SK-N-SH treated with all-trans-retinoic acid at 6 μM for 48 hours (cell line): ENCODE measurements at regions not wholly inside any gene's neighbourhood (a gene's known extent, or its start where the extent isn't known, plus 50 kb on each side); places are given as distances from the start of the nearest gene placed in this dataset.

ENCODE experiments used
- ATAC-seq: fragments of 200-7000 bp; cut with Tn5 transposase; 3 replicates; pipeline ENCODE4 v1.9.1; 2020; ENCODE audit warnings: mild to moderate bottlenecking, moderate library complexity
- ARNTL ChIP-seq: fragments of 450-650 bp; formaldehyde crosslinking; IDR thresholded peaks from 2 replicates; pipeline ENCODE4 v1.5.0; 2020; ENCODE audit warnings: low read depth, mild to moderate bottlenecking, moderate library complexity, borderline replicate concordance
- BACH2 ChIP-seq: fragments of 250-450 bp; sonication (Bioruptor Pico); IDR thresholded peaks from 2 replicates; pipeline ENCODE4 v1.9.0; 2021; ENCODE audit warnings: mild to moderate bottlenecking, borderline replicate concordance
- CSDC2 ChIP-seq: fragments of 250-450 bp; sonication (Bioruptor Pico); IDR thresholded peaks from 2 replicates; pipeline ENCODE4 v1.5.0; 2020; ENCODE audit warnings: mild to moderate bottlenecking, moderate library complexity
- GLIS3 ChIP-seq: fragments of 250-450 bp; sonication (Bioruptor Pico); IDR thresholded peaks from 2 replicates; pipeline ENCODE4 v1.5.0; 2020; ENCODE audit warnings: mild to moderate bottlenecking, moderate library complexity
- ISL1 ChIP-seq: fragments of 250-450 bp; sonication (Bioruptor Pico); IDR thresholded peaks from 2 replicates; pipeline ENCODE4 v2.1.2; 2022; ENCODE audit warnings: mild to moderate bottlenecking, moderate library complexity
- OSR1 ChIP-seq: fragments of 250-450 bp; sonication (Bioruptor Pico); IDR thresholded peaks from 2 replicates; pipeline ENCODE4 v1.8.0; 2022; ENCODE audit warnings: moderate library complexity, mild to moderate bottlenecking, inconsistent platforms
- PATZ1 ChIP-seq: fragments of 250-450 bp; sonication (Bioruptor Pico); IDR thresholded peaks from 2 replicates; pipeline ENCODE4 v1.8.0; 2020; ENCODE audit warnings: mild to moderate bottlenecking, moderate library complexity, borderline replicate concordance
- PPARA ChIP-seq: fragments of 250-450 bp; sonication (Bioruptor Pico); IDR thresholded peaks from 2 replicates; pipeline ENCODE4 v1.5.0; 2020; ENCODE audit warnings: mild to moderate bottlenecking, borderline replicate concordance
- RARB ChIP-seq: fragments of 250-450 bp; sonication (Bioruptor Pico); IDR thresholded peaks from 2 replicates; pipeline ENCODE4 v1.8.0; 2021; ENCODE audit warnings: mild to moderate bottlenecking, moderate library complexity
- SNAI2 ChIP-seq: fragments of 250-450 bp; sonication (Bioruptor Pico); IDR thresholded peaks from 2 replicates; pipeline ENCODE4 v1.5.0; 2020; ENCODE audit warnings: mild to moderate bottlenecking, moderate library complexity
- TCF4 ChIP-seq: fragments of 250-450 bp; sonication (Bioruptor Pico); IDR thresholded peaks from 2 replicates; pipeline ENCODE4 v1.8.0; 2021; ENCODE audit warnings: mild to moderate bottlenecking, moderate library complexity, borderline replicate concordance
- TOX ChIP-seq: fragments of 250-450 bp; sonication (Bioruptor Pico); IDR thresholded peaks from 2 replicates; pipeline ENCODE4 v1.8.0; 2021; ENCODE audit warnings: mild to moderate bottlenecking, moderate library complexity, borderline replicate concordance
- ZC3H10 ChIP-seq: fragments of 250-450 bp; sonication (Bioruptor Pico); IDR thresholded peaks from 2 replicates; pipeline ENCODE4 v1.5.1; 2021; ENCODE audit warnings: mild to moderate bottlenecking, moderate library complexity
- ZFP3 ChIP-seq: fragments of 250-450 bp; sonication (Bioruptor Pico); IDR thresholded peaks from 2 replicates; pipeline ENCODE4 v1.5.0; 2020; ENCODE audit warnings: mild to moderate bottlenecking, moderate library complexity
- ZFP30 ChIP-seq: fragments of 450-650 bp; formaldehyde crosslinking; IDR thresholded peaks from 2 replicates; pipeline ENCODE4 v1.5.0; 2022; ENCODE audit warnings: mild to moderate bottlenecking, moderate library complexity
- ZNF565 ChIP-seq: fragments of 450-650 bp; formaldehyde crosslinking; conservative IDR thresholded peaks from 2 replicates; pipeline ENCODE4 v1.5.0; 2020; ENCODE audit warnings: low read depth, mild to moderate bottlenecking, moderate library complexity
- ZNF70 ChIP-seq: fragments of 450-650 bp; formaldehyde crosslinking; IDR thresholded peaks from 2 replicates; pipeline ENCODE4 v1.5.0; 2020; ENCODE audit warnings: mild to moderate bottlenecking, moderate library complexity
- ZNF8 ChIP-seq: fragments of 450-650 bp; formaldehyde crosslinking; IDR thresholded peaks from 2 replicates; pipeline ENCODE4 v1.5.0; 2020; ENCODE audit warnings: mild to moderate bottlenecking, moderate library complexity
- TF ChIP-seq, protein P1 (sequence below): fragments of 250-450 bp; sonication (Bioruptor Pico); IDR thresholded peaks from 2 replicates; pipeline ENCODE4 v1.5.1; 2021; ENCODE audit warnings: mild to moderate bottlenecking, moderate library complexity
- TF ChIP-seq, protein P2 (sequence below): fragments of 250-450 bp; sonication (Bioruptor Pico); IDR thresholded peaks from 2 replicates; pipeline ENCODE4 v1.5.1; 2020; ENCODE audit warnings: low read depth, mild to moderate bottlenecking, moderate library complexity
- TF ChIP-seq, protein P3 (sequence below): fragments of 250-450 bp; sonication (Bioruptor Pico); IDR thresholded peaks from 2 replicates; pipeline ENCODE4 v1.8.0; 2021; ENCODE audit warnings: low read depth, mild to moderate bottlenecking, moderate library complexity, borderline replicate concordance

DNA sequence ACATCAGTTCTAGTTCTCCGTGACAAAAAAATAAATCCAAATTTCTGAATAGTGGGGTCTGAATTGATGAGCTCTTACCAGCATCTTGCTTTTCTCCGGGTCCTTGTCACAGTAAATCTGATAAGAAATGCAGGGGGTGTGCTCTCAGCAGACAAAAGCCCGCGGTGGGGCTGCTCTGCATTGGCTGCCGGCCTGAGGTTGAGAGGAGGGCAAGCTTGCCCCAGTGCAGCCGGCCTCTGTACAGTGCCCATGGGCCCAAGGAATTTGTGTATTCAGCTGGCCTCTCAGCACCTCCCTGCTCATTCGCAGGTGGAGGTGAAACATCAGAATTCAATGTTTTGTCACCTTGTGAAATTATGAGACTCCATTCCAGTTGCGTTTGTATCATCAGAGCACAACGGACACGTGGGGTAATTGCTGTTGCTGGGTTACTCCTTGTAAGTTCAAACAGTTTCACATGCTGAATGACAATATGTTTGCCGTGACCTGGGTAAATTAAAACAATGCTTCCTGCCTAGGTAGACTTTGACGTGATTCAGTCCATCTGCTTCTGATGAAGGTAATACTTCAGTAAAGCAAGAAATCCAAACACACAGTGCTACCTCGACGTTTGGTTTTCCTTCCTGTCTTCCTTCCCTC is 596.4 kb downstream of the MID1IP1 start (continued):
- no peak for TF ChIP-seq PATZ1
- no peak for TF ChIP-seq ZC3H10 (CRISPR knock-in tag)
- no peak for TF ChIP-seq RARB
- TF ChIP-seq, protein P1, sequence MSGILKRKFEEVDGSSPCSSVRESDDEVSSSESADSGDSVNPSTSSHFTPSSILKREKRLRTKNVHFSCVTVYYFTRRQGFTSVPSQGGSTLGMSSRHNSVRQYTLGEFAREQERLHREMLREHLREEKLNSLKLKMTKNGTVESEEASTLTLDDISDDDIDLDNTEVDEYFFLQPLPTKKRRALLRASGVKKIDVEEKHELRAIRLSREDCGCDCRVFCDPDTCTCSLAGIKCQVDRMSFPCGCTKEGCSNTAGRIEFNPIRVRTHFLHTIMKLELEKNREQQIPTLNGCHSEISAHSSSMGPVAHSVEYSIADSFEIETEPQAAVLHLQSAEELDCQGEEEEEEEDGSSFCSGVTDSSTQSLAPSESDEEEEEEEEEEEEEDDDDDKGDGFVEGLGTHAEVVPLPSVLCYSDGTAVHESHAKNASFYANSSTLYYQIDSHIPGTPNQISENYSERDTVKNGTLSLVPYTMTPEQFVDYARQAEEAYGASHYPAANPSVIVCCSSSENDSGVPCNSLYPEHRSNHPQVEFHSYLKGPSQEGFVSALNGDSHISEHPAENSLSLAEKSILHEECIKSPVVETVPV (CRISPR knock-in tag), result no peak
- TF ChIP-seq SNAI2 (CRISPR knock-in tag), result no peak
- no peak for TF ChIP-seq ARNTL (CRISPR knock-in tag)
- no peak for TF ChIP-seq PPARA (CRISPR knock-in tag)
- TF ChIP-seq ISL1 (CRISPR knock-in tag), result no peak
- no peak for TF ChIP-seq ZNF8 (CRISPR knock-in tag)
- no peak for TF ChIP-seq TOX
- no peak for TF ChIP-seq ZFP3 (CRISPR knock-in tag)
- no peak for TF ChIP-seq ZFP30 (CRISPR knock-in tag)
- no peak for TF ChIP-seq ZNF565 (CRISPR knock-in tag)
- no peak for TF ChIP-seq TCF4
- TF ChIP-seq GLIS3 (CRISPR knock-in tag), result no peak

GRCh38 chrX:39398215-39398962 is 597.1 kb downstream of the MID1IP1 start:
- TF ChIP-seq TOX (no peak), OSR1 (CRISPR knock-in tag) (no peak), BACH2 (CRISPR knock-in tag) (no peak), ZNF8 (CRISPR knock-in tag) (no peak), ZFP30 (CRISPR knock-in tag) (no peak), SNAI2 (CRISPR knock-in tag) (no peak), TCF4 (no peak), PPARA (CRISPR knock-in tag) (no peak), GLIS3 (CRISPR knock-in tag) (no peak), ARNTL (CRISPR knock-in tag) (no peak), ISL1 (CRISPR knock-in tag) (no peak), ZNF70 (CRISPR knock-in tag) (no peak), ZNF565 (CRISPR knock-in tag) (no peak), CSDC2 (CRISPR knock-in tag) (no peak), PATZ1 (no peak), ZC3H10 (CRISPR knock-in tag) (no peak)
- TF ChIP-seq, protein P1 (CRISPR knock-in tag), result no peak
- TF ChIP-seq, protein P2, sequence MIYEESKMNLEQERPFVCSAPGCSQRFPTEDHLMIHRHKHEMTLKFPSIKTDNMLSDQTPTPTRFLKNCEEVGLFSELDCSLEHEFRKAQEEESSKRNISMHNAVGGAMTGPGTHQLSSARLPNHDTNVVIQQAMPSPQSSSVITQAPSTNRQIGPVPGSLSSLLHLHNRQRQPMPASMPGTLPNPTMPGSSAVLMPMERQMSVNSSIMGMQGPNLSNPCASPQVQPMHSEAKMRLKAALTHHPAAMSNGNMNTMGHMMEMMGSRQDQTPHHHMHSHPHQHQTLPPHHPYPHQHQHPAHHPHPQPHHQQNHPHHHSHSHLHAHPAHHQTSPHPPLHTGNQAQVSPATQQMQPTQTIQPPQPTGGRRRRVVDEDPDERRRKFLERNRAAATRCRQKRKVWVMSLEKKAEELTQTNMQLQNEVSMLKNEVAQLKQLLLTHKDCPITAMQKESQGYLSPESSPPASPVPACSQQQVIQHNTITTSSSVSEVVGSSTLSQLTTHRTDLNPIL (CRISPR knock-in tag), result no peak
- TF ChIP-seq, protein P3, sequence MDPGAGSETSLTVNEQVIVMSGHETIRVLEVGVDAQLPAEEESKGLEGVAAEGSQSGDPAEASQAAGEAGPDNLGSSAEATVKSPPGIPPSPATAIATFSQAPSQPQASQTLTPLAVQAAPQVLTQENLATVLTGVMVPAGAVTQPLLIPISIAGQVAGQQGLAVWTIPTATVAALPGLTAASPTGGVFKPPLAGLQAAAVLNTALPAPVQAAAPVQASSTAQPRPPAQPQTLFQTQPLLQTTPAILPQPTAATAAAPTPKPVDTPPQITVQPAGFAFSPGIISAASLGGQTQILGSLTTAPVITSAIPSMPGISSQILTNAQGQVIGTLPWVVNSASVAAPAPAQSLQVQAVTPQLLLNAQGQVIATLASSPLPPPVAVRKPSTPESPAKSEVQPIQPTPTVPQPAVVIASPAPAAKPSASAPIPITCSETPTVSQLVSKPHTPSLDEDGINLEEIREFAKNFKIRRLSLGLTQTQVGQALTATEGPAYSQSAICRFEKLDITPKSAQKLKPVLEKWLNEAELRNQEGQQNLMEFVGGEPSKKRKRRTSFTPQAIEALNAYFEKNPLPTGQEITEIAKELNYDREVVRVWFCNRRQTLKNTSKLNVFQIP (CRISPR knock-in tag), result no peak
- no peak for ATAC-seq
